GM12873 (cell line): ENCODE measurements at regions not wholly inside any gene's neighbourhood (a gene's known extent, or its start where the extent isn't known, plus 50 kb on each side); places are given as distances from the start of the nearest gene placed in this dataset.

Experiments used
- CTCF ChIP-seq: IDR thresholded peaks from 2 replicates; pipeline ENCODE4 v1.5.1; 2012; ENCODE audit warnings: low read depth, mild to moderate bottlenecking, moderate library complexity, low read length, control low read depth; ENCODE audit not compliant: insufficient read depth; ENCODE audit errors: missing control alignments

- TF ChIP-seq CTCF = no peak
Measured at GRCh38 chrX:102008901-102009300, 77.1 kb upstream of the ZMAT1 start.

GRCh38 chrX:101999644-102000539 lies 68.1 kb upstream of the ZMAT1 start:
- no peak for TF ChIP-seq CTCF

- no peak for TF ChIP-seq CTCF
Measured at GRCh38 chrX:101993335-101993734, 61.5 kb upstream of the ZMAT1 start.

- no peak for TF ChIP-seq CTCF
Measured at GRCh38 chrX:101986586-101986985, 54.8 kb upstream of the ZMAT1 start.
